B cell (primary cell): ENCODE measurements at regions not wholly inside any gene's neighbourhood (a gene's known extent, or its start where the extent isn't known, plus 50 kb on each side); places are given as distances from the start of the nearest gene placed in this dataset.

Experiments
- ATAC-seq: fragments of 200-7000 bp; cut with Tn5 transposase; one replicate; pipeline ENCODE4 v1.10.0; 2021; ENCODE audit warnings: low read depth, mild to moderate bottlenecking, moderate number of reproducible peaks, moderate library complexity
- CTCF ChIA-PET: fragments of 350-600 bp; sonication (Branson Sonifier 250); formaldehyde crosslinking; loops from one replicate; lab custom pipeline; 2021; ENCODE audit warnings: antibody characterized with exemption, inconsistent platforms; lab: Charles Lee
- POLR2A ChIA-PET: fragments of 350-600 bp; sonication (Branson Sonifier 250); formaldehyde crosslinking; loops from one replicate; lab custom pipeline; 2021; ENCODE audit warnings: antibody characterized with exemption; lab: Charles Lee
- DNase-seq: peaks from one replicate; pipeline ENCODE4 v3.0.0; 2013
- H2AFZ ChIP-seq: 2 replicates; pipeline ENCODE4 v1.6.1; 2012; ENCODE audit warnings: mild to moderate bottlenecking, low read depth, low read length; ENCODE audit not compliant: insufficient read depth, poor library complexity, severe bottlenecking
- H3K27ac ChIP-seq, 2 donors: 1 replicate in 1 of 2; 2 replicates in 1 of 2; pipeline ENCODE4 v1.5.1; 2012 to 2013; ENCODE audit warnings: low read length in 2 of 2, mild to moderate bottlenecking in 2 of 2, moderate library complexity in 1 of 2
- H3K27me3 ChIP-seq, 4 experiments: fragments of 200-600 bp in 1 of 4; sonication (generic) in 1 of 4; replicated peaks in 1 of 4; 1 replicate in 2 of 4; 2 replicates in 2 of 4; pipeline versions ENCODE4 v1.6.1 to v1.7.0; 2013 to 2016; ENCODE audit warnings: low read length in 3 of 4, mild to moderate bottlenecking in 2 of 4, mixed read lengths in 1 of 4, moderate library complexity in 1 of 4; ENCODE audit not compliant: insufficient read depth in 4 of 4, control insufficient read depth in 3 of 4; ENCODE audit errors: control extremely low read depth in 1 of 4
- H3K36me3 ChIP-seq, 2 experiments: replicated peaks in 1 of 2; 1 replicate in 1 of 2; 2 replicates in 1 of 2; pipeline versions ENCODE4 v1.6.1 to v1.7.1; 2013; ENCODE audit warnings: low read length in 1 of 2; ENCODE audit not compliant: insufficient read depth in 2 of 2, control insufficient read depth in 1 of 2; ENCODE audit errors: control extremely low read depth in 1 of 2, extremely low read depth in 1 of 2
- H3K4me1 ChIP-seq, 2 donors: fragments of 200-600 bp in 1 of 2; sonication (generic) in 1 of 2; 1 replicate in 1 of 2; 2 replicates in 1 of 2; pipeline versions ENCODE4 v1.5.1 to v1.6.1; 2013 to 2017; ENCODE audit warnings: low read length in 2 of 2; ENCODE audit not compliant: control insufficient read depth in 2 of 2, insufficient read depth in 2 of 2
- H3K4me2 ChIP-seq: replicated peaks from 2 replicates; pipeline ENCODE3; 2012; ENCODE audit warnings: mild to moderate bottlenecking, low read depth, low read length; ENCODE audit not compliant: poor library complexity, severe bottlenecking
- H3K4me3 ChIP-seq, 5 experiments: fragments of 200-600 bp in 1 of 5; sonication (generic) in 1 of 5; 1 replicate in 3 of 5; 2 replicates in 2 of 5; pipeline versions ENCODE4 v1.5.1 to v1.7.0; 2011 to 2016; ENCODE audit warnings: low read length in 4 of 5, mild to moderate bottlenecking in 4 of 5, low read depth in 2 of 5, control low read depth in 1 of 5, moderate library complexity in 1 of 5; ENCODE audit not compliant: insufficient read depth in 1 of 5; ENCODE audit errors: control extremely low read depth in 1 of 5, extremely low read depth in 1 of 5
- H3K79me2 ChIP-seq: fragments of 200-600 bp; sonication (generic); one replicate; pipeline ENCODE4 v1.6.0; 2016; ENCODE audit warnings: low read length; ENCODE audit not compliant: control insufficient read depth, insufficient read depth
- H3K9ac ChIP-seq: fragments of 200-600 bp; sonication (generic); 2 replicates; pipeline ENCODE4 v1.6.1; 2017; ENCODE audit warnings: mild to moderate bottlenecking, low read length, moderate library complexity
- H3K9me3 ChIP-seq, 3 donors: one replicate each; pipeline versions ENCODE4 v1.6.1 to v1.7.1; 2013; ENCODE audit warnings: low read length in 2 of 3; ENCODE audit not compliant: control insufficient read depth in 2 of 3, insufficient read depth in 1 of 3; ENCODE audit errors: control extremely low read depth in 1 of 3
- H4K20me1 ChIP-seq: 2 replicates; pipeline ENCODE4 v1.6.0; 2012; ENCODE audit warnings: mild to moderate bottlenecking, low read length; ENCODE audit not compliant: insufficient read depth, control insufficient read depth, poor library complexity, severe bottlenecking
- H3K27ac Mint-ChIP-seq: one replicate; pipeline ENCODE4 v1.8.0; 2021; ENCODE audit warnings: mixed read lengths
- H3K27me3 Mint-ChIP-seq: one replicate; pipeline ENCODE4 v1.8.0; 2021; ENCODE audit warnings: mixed read lengths
- H3K4me1 Mint-ChIP-seq: one replicate; pipeline ENCODE4 v1.8.0; 2021; ENCODE audit warnings: mixed read lengths
- H3K4me3 Mint-ChIP-seq: one replicate; pipeline ENCODE4 v1.8.0; 2021; ENCODE audit warnings: mixed read lengths
- H3K9me3 Mint-ChIP-seq: one replicate; pipeline ENCODE4 v1.8.0; 2022; ENCODE audit warnings: mixed read lengths; ENCODE audit not compliant: insufficient read depth
- CTCF ChIP-seq: fragments of 200-600 bp; IDR thresholded peaks from one replicate; pipeline ENCODE4 v1.8.0; 2022; ENCODE audit warnings: antibody characterized with exemption, mild to moderate bottlenecking
- EZH2 ChIP-seq: IDR thresholded peaks from 2 replicates; pipeline ENCODE4 v1.6.1; 2012; ENCODE audit warnings: borderline replicate concordance, low read depth, mild to moderate bottlenecking, moderate library complexity, low read length; ENCODE audit not compliant: insufficient read depth, poor library complexity, severe bottlenecking
- WGBS: methylation state at CpG from one replicate; pipeline ENCODE4 v1.1.5; 2013; ENCODE audit warnings: missing lambda C conversion rate; ENCODE audit not compliant: insufficient coverage; 5-methylcytosine and 5-hydroxymethylcytosine counted together
- intact Hi-C: fragments of 100-400 bp; cut with micrococcal nuclease; formaldehyde crosslinking; loops from one replicate; pipeline ENCODE4 v1.10.0; 2022

- H3K4me1 ChIP-seq, result no peaks in the 10 kb centered on the region
- H3K79me2 ChIP-seq, result no peaks in the 10 kb centered on the region
- H3K27ac ChIP-seq, result no peak overlapping the region
- Mint-ChIP-seq H3K9me3 (no peaks in the 10 kb centered on the region), H3K4me1 (no peaks in the 10 kb centered on the region), H3K4me3 (no peak overlapping the region), H3K27me3 (peaks cover 12% of the 10 kb centered on the region), H3K27ac (no peak overlapping the region)
- POLR2A ChIA-PET, result no interaction called here
- H3K27me3 ChIP-seq, result peaks cover 0 to 5% (median 2%) of the 10 kb centered on the region in 4 experiments
- TF ChIP-seq CTCF, result no peak
- TF ChIP-seq EZH2, result no peak
- DNase-seq (no peak), ATAC-seq (no peak)
- H2AFZ ChIP-seq, result no peak overlapping the region
- no peak overlapping the region for H3K9ac ChIP-seq
- 100% methylated on average over 2 of the region's 3 CpGs for WGBS
- H3K4me3 ChIP-seq, result no peak overlapping the region
- H3K9me3 ChIP-seq, result no peaks in the 10 kb centered on the region
- no peaks in the 10 kb centered on the region for H4K20me1 ChIP-seq
- intact Hi-C loops, result loop anchor here (1.0 to 10.0 kb wide), 2 partner anchors 353 to 1125 kb away; no protein-coding TSS in a partner anchor
- no peaks in the 10 kb centered on the region for H3K36me3 ChIP-seq
- CTCF ChIA-PET, result interaction anchor here (1.2 to 4.2 kb wide), 2 partner anchors 27 to 193 kb away, joined by 3 to 14 read pairs; no protein-coding TSS in a partner anchor
- no peak overlapping the region for H3K4me2 ChIP-seq
Measured at GRCh38 chr5:39569857-39570256, 145.1 kb upstream of the DAB2 start.

GRCh38 chr5:39566891-39567290 lies 142.1 kb upstream of the DAB2 start:
- intact Hi-C loops, result no loop called here
- Histone ChIP-seq H3K4me1 (no peaks in the 10 kb centered on the region), H4K20me1 (no peaks in the 10 kb centered on the region), H3K27ac (no peak overlapping the region), H3K4me3 (no peak overlapping the region), H3K9me3 (no peaks in the 10 kb centered on the region), H2AFZ (no peak overlapping the region), H3K36me3 (no peaks in the 10 kb centered on the region), H3K79me2 (no peaks in the 10 kb centered on the region), H3K27me3 (peaks cover 0 to 5% (median 0%) of the 10 kb centered on the region in 4 experiments), H3K9ac (no peak overlapping the region), H3K4me2 (no peak overlapping the region)
- POLR2A ChIA-PET, result no interaction called here
- CTCF ChIA-PET, result no interaction called here
- H3K9me3 Mint-ChIP-seq, result no peaks in the 10 kb centered on the region
- no peak overlapping the region for H3K4me3 Mint-ChIP-seq
- TF ChIP-seq EZH2, result no peak
- TF ChIP-seq CTCF, result no peak
- DNase-seq, result no peak
- no peak for ATAC-seq
- peaks cover 5% of the 10 kb centered on the region for H3K27me3 Mint-ChIP-seq
- no peaks in the 10 kb centered on the region for H3K4me1 Mint-ChIP-seq
- no peak overlapping the region for H3K27ac Mint-ChIP-seq
